Loucy (cell line): ENCODE measurements at regions not wholly inside any gene's neighbourhood (a gene's known extent, or its start where the extent isn't known, plus 50 kb on each side); places are given as distances from the start of the nearest gene placed in this dataset.

Source experiments
- H2AFZ ChIP-seq: fragments of 200-600 bp; sonication (generic); 2 replicates; pipeline ENCODE4 v1.6.0; 2016; ENCODE audit warnings: antibody characterized with exemption, mild to moderate bottlenecking, low read length, moderate library complexity
- H3F3A ChIP-seq: fragments of 200-600 bp; 2 replicates; pipeline ENCODE4 v1.6.0; 2016; ENCODE audit warnings: antibody characterized with exemption, low read depth, mild to moderate bottlenecking
- H3K27me3 ChIP-seq: fragments of 200-600 bp; sonication (generic); 2 replicates; pipeline ENCODE4 v1.6.1; 2014; ENCODE audit warnings: low read length, mild to moderate bottlenecking; ENCODE audit not compliant: insufficient read depth, poor library complexity, severe bottlenecking
- H3K36me3 ChIP-seq: fragments of 200-600 bp; sonication (generic); 2 replicates; pipeline ENCODE4 v1.6.1; 2016; ENCODE audit warnings: low read length; ENCODE audit not compliant: insufficient read depth
- H3K4me1 ChIP-seq: fragments of 200-600 bp; sonication (generic); 2 replicates; pipeline ENCODE4 v1.5.1; 2014; ENCODE audit warnings: low read length, mild to moderate bottlenecking; ENCODE audit not compliant: insufficient read depth, poor library complexity, severe bottlenecking
- H3K4me2 ChIP-seq: fragments of 200-600 bp; sonication (generic); 2 replicates; pipeline ENCODE4 v1.6.0; 2014; ENCODE audit warnings: antibody characterized with exemption, low read length, low read depth, mild to moderate bottlenecking; ENCODE audit not compliant: poor library complexity, severe bottlenecking
- H3K4me3 ChIP-seq: fragments of 200-600 bp; sonication (generic); 2 replicates; pipeline ENCODE4 v1.5.1; 2014; ENCODE audit warnings: low read length, mild to moderate bottlenecking, mixed read lengths; ENCODE audit not compliant: poor library complexity, severe bottlenecking
- H3K79me2 ChIP-seq: fragments of 200-600 bp; sonication (generic); 2 replicates; pipeline ENCODE4 v1.6.1; 2014; ENCODE audit warnings: low read length; ENCODE audit not compliant: insufficient read depth
- H3K9ac ChIP-seq: fragments of 200-600 bp; sonication (generic); 2 replicates; pipeline ENCODE4 v1.6.0; 2014; ENCODE audit warnings: mild to moderate bottlenecking, low read depth, low read length, moderate library complexity; ENCODE audit not compliant: poor library complexity, severe bottlenecking
- H3K9me2 ChIP-seq: fragments of 200-600 bp; sonication (generic); replicated peaks from 2 replicates; pipeline ENCODE4 v1.6.1; 2016; ENCODE audit warnings: low read depth, low read length, mixed read lengths
- H3K9me3 ChIP-seq: fragments of 200-600 bp; sonication (generic); 2 replicates; pipeline ENCODE4 v1.6.1; 2014; ENCODE audit warnings: mild to moderate bottlenecking, antibody characterized with exemption, low read length, low read depth; ENCODE audit not compliant: insufficient read depth
- H4K20me1 ChIP-seq: fragments of 200-600 bp; sonication (generic); 2 replicates; pipeline ENCODE4 v1.6.0; 2014; ENCODE audit warnings: antibody characterized with exemption, low read length, mild to moderate bottlenecking; ENCODE audit not compliant: insufficient read depth, poor library complexity, severe bottlenecking
- EZH2phosphoT487 ChIP-seq: fragments of 200-600 bp; IDR thresholded peaks from 2 replicates; pipeline ENCODE4 v1.6.1; 2018; ENCODE audit warnings: antibody characterized with exemption, mild to moderate bottlenecking, moderate library complexity, borderline replicate concordance
- TF ChIP-seq, protein P1 (sequence below): fragments of 200-600 bp; sonication (generic); conservative IDR thresholded peaks from 2 replicates; pipeline ENCODE4 v1.5.1; 2014; ENCODE audit warnings: mild to moderate bottlenecking, antibody characterized with exemption, low read length

DNA sequence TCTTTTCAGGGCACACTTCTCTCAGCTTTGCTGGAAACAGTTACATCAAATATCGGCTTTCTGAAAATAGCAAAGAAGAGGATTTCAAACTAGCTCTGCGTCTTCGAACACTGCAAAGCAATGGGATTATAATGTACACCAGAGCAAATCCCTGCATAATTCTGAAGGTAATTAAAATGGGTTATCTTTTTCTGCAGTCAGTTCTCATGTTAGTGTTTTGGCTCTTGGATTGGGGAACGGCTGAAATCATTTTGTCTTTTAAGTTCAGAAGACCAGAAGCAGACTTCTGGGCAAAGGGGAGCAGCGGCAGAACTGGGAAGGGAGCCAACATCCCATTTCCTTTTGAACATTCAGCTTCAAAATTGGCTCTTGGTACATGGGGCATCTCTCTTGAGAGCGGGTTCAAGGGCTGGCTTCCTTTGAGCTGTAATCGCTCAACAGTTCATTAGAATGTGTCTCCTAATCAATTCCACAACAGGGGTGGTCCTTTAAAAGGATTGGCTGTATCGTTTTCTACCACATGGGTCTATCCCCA, 110.2 kb upstream of the MTNR1B start:
- H3K79me2 ChIP-seq, result no peaks in the 10 kb centered on the region
- H4K20me1 ChIP-seq, result no peaks in the 10 kb centered on the region
- H3K9me3 ChIP-seq, result no peaks in the 10 kb centered on the region
- TF ChIP-seq, protein P1, sequence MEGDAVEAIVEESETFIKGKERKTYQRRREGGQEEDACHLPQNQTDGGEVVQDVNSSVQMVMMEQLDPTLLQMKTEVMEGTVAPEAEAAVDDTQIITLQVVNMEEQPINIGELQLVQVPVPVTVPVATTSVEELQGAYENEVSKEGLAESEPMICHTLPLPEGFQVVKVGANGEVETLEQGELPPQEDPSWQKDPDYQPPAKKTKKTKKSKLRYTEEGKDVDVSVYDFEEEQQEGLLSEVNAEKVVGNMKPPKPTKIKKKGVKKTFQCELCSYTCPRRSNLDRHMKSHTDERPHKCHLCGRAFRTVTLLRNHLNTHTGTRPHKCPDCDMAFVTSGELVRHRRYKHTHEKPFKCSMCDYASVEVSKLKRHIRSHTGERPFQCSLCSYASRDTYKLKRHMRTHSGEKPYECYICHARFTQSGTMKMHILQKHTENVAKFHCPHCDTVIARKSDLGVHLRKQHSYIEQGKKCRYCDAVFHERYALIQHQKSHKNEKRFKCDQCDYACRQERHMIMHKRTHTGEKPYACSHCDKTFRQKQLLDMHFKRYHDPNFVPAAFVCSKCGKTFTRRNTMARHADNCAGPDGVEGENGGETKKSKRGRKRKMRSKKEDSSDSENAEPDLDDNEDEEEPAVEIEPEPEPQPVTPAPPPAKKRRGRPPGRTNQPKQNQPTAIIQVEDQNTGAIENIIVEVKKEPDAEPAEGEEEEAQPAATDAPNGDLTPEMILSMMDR, result no peak
- TF ChIP-seq EZH2phosphoT487, result no peak
- H3K27me3 ChIP-seq, result no peaks in the 10 kb centered on the region
- no peak overlapping the region for H3K9ac ChIP-seq
- no peak overlapping the region for H2AFZ ChIP-seq
- no peak overlapping the region for H3K4me2 ChIP-seq
- H3K4me1 ChIP-seq, result no peaks in the 10 kb centered on the region
- no peaks in the 10 kb centered on the region for H3K9me2 ChIP-seq
- H3F3A ChIP-seq, result no peaks in the 10 kb centered on the region
- H3K4me3 ChIP-seq, result no peak overlapping the region
- H3K36me3 ChIP-seq, result no peaks in the 10 kb centered on the region

GRCh38 chr11:92861634-92862033, 107.8 kb upstream of the MTNR1B start:
- Histone ChIP-seq H3K79me2 (no peaks in the 10 kb centered on the region), H3K36me3 (no peaks in the 10 kb centered on the region), H3K9me3 (no peaks in the 10 kb centered on the region), H2AFZ (no peak overlapping the region), H3K9ac (no peak overlapping the region), H3F3A (no peaks in the 10 kb centered on the region), H3K4me1 (no peaks in the 10 kb centered on the region), H3K4me3 (no peak overlapping the region), H3K4me2 (no peak overlapping the region), H4K20me1 (no peaks in the 10 kb centered on the region), H3K9me2 (no peaks in the 10 kb centered on the region), H3K27me3 (no peaks in the 10 kb centered on the region)
- no peak for TF ChIP-seq EZH2phosphoT487
- TF ChIP-seq, protein P1, result peak; percentile 54

DNA sequence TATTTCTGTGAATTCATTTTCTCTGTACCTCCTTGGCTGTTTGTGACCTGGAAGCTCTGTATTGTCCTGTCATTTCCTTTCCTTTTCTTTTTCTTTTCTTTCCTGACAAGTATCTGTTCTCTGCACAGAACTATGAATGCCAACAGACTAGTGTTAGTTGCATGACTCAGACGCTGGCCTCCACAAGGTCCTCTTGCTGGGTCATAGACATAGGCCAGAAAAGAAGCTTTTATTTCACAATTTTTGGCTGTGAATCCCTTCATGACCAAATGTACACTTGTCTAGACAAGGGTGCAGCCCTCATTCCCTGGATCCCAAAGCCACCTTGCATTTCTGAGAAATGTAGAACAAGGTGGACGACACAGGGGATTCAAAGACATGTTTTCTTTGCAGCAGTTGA, 104.1 kb upstream of the MTNR1B start:
- Histone ChIP-seq H3K4me2 (no peak overlapping the region), H3K79me2 (no peaks in the 10 kb centered on the region), H3K4me1 (no peaks in the 10 kb centered on the region), H3K27me3 (no peaks in the 10 kb centered on the region), H3K9me2 (no peaks in the 10 kb centered on the region), H3F3A (no peaks in the 10 kb centered on the region), H2AFZ (no peak overlapping the region), H3K9me3 (no peaks in the 10 kb centered on the region), H4K20me1 (no peaks in the 10 kb centered on the region), H3K4me3 (no peak overlapping the region), H3K9ac (no peak overlapping the region), H3K36me3 (no peaks in the 10 kb centered on the region)
- TF ChIP-seq, protein P1, result no peak
- TF ChIP-seq EZH2phosphoT487, result no peak
